Right ventricle myocardium superior (tissue), 1 donor: ENCODE measurements at regions not wholly inside any gene's neighbourhood (a gene's known extent, or its start where the extent isn't known, plus 50 kb on each side); places are given as distances from the start of the nearest gene placed in this dataset.

Experiments
- ATAC-seq: fragments of 200-7000 bp; cut with Tn5 transposase; one replicate; pipeline ENCODE4 v1.9.1; 2020; ENCODE audit warnings: mild to moderate bottlenecking; ENCODE audit not compliant: poor library complexity
- DNase-seq: peaks from one replicate; pipeline ENCODE4 v3.0.0-alpha.2; 2020
- intact Hi-C: fragments of 100-400 bp; cut with DNase I; formaldehyde crosslinking; loops from one replicate; pipeline ENCODE4 v1.11.2; 2022
- donor health status: DM: no; HTN: yes; CAD: no; lungs with severe emphysema.

DNA sequence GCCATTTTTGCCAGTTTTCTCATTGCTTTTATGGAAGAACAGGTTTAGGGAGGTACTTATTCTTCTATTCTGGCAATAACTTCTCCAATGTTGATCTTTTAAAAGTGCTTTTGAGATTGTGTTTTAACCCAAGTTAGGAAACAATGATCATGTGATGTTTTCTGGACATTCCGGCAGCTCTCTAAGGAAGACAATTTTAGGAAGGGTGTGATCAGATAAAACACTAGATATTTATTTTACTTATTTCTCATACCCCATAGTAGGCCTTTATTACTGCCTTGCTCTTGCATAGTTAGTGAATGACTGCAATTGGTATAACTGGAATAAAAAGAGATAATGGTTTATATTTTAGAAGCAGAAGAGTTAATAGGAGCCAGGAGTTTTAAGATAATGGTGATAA, 68.4 kb upstream of the SPATA13 start:
- ATAC-seq = no peak
- intact Hi-C loops = no loop called here
- DNase-seq = no peak

DNA sequence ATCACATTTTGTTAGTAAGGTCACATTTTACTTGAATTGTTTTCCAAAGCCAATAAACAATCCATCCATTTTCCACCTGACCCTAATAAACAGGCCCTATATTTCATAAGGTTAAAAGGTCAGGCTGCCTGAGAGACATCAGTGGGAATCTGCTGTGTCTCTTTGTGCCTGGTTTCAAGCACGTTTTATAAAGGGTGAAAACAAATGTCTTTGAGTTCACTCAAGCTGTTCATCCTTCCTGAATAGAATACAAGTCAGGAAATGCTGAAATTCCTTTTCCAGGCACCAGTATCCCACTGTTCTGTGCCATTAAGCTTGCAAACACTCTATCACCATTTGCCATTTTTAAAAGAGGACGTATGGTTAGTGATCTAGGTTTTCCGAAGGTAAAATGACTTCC, 67.5 kb upstream of the SPATA13 start:
- no peak for DNase-seq
- intact Hi-C loops = no loop called here
- no peak for ATAC-seq

DNA sequence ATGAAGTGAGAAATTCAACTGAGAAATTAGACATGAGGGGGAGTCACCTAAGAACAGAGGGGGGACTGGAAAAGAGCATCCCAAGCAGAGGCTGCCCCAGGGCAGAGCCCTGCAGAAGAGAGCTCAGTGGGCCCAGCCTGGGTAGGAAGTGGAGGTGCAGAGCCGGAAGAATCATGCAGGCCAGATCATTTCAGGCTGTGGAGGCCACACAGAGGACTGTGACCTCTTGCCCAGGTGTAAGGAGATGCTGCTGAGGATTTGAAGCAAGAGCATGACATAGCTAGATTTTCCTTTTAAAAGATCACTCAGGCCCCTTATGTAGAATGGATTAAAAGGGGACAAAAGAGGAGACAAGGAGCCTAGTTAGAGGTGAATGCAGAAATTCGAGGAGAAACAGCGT, 63.9 kb upstream of the SPATA13 start:
- ATAC-seq = no peak
- DNase-seq = no peak
- intact Hi-C loops = no loop called here

DNA sequence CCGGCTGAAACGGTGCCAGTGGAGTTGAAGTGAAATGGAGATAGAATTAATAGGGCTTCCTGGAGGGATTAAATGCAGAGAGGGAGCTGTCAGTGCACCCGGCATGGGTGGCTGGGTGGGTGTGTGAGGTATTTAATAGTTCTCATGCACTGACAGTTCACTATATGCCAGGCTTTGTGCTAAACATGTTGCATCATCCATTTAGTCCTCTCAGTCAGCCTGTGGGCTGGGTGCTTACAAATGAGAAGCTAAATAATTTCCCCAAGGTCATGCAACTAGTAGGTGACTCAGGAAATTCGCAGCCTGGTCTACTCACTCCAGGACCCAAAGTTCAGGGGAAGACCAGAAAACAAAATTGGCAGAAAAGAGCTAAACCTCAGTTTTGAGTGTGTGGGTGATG, 63.5 kb upstream of the SPATA13 start:
- no peak for ATAC-seq
- intact Hi-C loops = no loop called here
- no peak for DNase-seq

DNA sequence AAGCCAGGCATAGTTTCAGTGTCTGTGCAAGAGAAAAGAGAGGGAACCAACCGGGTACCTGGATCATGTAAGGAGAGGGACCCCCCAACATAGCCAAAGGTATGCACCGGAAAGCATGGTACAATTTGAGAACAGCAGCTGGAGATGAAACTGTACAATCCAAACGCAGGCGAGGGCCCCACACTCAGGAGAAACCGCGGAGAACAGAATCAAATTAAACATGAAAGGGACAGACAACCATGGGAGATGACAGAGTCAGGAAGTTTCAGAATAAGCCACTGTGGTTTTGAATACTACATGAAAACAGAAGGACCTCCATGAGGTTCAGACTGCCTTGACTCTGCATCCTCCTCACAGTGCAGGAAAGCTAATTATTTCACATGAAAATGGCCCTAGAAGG, 62.9 kb upstream of the SPATA13 start:
- ATAC-seq = no peak
- intact Hi-C loops = no loop called here
- no peak for DNase-seq

DNA sequence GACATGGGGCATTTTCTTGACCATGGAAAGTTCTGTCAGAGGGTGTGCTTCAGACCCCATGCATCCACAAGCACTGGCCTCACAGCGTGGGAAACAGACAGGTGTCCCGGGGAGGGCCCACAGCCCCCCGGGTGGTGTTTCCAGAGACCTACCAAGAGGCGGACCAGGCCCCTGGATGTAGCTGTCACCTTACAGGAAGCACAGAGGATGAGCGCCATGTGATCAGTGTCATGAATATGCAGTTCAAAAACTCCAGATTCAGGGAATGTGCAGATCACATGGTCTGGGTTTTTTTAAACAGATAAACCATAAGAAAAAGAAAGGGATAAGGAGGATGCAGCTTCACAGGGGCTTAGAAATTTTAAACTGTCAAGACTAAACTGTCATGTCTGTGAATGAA, 61.0 kb upstream of the SPATA13 start:
- ATAC-seq = no peak
- no peak for DNase-seq
- intact Hi-C loops = no loop called here

DNA sequence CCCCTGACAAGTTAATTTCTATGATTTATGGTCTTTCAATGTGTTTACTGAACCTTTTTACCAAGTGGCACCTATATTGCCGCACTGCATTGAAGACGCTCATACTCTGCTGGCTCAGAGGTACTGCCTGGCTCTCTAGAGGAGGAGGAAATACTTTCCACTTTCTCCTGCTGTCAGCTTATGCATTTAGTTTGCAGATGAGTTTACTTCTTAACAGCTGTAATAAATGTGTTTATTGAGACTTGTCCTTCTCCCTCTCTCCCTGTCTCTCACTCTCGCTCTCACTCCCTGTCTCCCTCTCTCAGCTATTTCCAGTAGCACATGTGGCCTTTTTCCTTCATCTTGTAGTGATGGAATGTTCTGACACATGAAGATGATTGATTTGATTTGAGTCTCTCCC, 60.3 kb upstream of the SPATA13 start:
- intact Hi-C loops = no loop called here
- no peak for ATAC-seq

DNA sequence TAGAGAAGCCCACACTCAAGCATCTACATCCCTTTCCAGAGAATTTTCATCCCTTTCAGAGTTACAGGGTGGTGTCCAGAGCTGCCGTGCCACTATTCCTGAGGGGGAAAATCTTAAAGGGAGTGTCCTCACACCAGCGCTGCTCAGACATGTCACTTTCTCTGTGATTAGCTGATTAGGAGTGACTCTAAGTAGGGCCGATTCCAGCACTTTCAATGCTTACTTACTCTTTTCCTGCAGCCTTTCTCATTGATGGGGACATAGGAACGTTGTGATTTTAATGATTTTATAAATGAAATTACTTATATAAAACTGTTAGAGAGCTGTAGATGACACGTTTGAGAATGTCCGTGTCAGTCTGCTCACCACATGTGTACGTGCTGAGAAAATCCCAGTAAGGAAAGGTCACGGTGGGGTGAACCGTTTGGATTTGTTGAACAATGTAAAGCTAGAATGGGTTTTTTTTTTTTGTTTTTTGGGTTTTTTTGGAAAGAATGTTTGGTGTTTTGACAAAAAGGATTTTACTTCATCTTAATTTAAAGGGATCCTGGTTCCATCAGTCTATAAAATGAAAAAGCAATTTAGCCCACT, 56.6 kb upstream of the SPATA13 start:
- DNase-seq (no peak), ATAC-seq (no peak)
- intact Hi-C loops = no loop called here

More for the DNA sequence above, 60.3 kb upstream of the SPATA13 start:
- no peak for DNase-seq

DNA sequence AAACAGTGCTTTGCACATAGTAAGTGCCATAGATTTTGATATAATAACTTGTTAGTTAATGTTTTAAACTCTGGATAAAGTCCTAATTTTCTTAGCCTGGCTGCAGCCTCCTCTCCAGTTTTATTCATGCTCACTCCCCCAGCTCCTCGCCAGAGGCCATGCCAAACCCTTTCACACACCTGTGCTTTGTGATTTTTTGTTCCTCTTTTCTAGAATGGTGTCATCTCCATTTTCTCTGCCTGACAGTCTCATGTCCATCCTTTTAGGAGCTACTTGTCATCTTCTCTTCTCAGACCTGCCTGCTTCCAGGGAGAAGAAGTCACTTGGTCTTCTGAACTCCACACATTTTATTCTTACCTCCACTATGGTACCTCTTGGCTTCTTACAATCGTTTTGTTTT, 55.8 kb upstream of the SPATA13 start:
- DNase-seq = no peak
- intact Hi-C loops = no loop called here
- ATAC-seq = no peak

DNA sequence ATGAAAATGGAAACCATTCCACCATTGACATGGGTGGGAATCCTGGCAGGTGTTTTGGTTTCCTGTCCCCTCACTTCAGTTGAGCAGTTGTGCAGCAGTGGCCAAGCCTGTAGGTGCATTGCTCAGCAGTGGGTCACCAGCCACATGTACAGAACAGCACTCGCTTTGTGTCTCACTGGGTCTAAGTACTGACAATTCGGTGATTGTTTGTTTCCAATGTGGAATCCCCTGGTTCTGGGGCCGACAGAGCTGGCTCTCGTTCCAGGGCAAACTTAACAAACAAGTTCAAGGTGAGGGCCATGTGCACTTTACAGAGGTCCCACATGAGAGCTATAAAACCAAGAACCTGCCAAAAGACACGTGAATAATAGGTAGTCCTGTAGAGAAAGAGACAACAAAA, 54.1 kb upstream of the SPATA13 start:
- DNase-seq = no peak
- intact Hi-C loops = no loop called here
- no peak for ATAC-seq

DNA sequence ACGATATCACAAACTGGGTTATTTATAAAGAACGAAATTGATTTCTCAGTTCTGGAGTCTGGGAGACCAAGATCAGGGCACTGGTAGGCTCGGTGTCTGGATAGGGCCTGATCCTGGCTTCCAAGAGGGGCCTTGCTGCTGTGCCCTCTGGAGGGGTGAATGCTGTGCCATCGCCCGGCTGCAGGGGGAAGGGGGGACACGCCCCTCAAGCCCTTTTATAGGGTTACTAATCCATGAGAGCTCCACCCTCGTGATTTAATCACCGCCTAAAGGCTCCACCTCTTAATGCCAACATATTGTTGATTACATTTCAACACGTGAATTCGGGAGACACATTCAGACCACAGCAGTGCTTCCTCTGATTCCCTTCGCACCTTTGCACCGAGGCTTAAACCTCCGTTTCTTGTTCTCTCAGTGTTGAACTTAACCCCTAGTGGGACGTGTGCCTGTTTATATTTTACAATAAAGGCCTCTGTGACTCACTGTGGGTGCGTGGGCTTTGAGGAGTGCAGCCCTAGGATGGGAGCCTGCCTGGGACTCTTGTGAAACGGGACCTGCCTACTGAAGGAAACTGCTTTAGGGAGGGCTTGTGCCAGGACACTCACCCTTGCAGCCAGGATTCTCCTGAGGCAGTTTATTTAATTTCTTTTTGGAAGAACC, 52.4 kb upstream of the SPATA13 start:
- intact Hi-C loops = no loop called here

DNA sequence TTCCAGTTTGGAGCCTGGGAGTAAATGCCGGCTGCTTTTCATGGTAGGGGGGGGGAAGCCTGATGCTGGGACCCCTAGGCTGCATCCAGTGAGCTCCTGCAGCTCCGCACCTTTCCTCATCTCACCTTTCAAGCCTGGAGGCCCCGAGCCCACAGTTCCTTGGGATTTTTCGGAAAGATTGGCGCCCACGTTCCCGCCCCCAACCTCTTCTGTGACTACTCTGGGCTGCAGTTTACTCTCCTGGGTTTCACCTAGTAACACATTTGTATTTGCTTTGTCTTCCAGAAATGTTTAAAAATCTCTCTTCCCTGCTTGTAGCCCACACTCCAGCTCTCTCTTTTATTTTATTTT, 51.9 kb upstream of the SPATA13 start:
- intact Hi-C loops = no loop called here
- ATAC-seq = no peak

More for the DNA sequence above, 52.4 kb upstream of the SPATA13 start:
- no peak for DNase-seq
- ATAC-seq = no peak

DNA sequence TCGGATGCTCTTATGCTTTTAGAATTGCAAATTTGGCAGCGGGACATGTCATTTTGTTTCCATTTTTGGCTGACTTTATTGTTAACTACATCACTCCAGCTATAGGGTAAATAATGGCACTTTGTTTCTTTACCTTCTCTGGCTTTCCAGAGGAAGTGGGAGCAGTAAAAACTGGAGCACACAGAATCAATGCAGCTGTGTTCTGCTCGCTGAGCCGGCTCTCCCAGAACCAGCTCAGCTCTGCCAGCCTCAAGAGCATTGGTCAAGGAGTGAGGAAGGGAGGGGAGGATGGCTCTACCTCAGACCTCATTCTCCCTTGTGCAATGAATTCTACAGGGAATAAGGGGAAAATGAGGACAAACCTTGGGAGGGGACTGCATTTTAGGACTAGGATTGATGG, 50.5 kb upstream of the SPATA13 start:
- intact Hi-C loops = no loop called here
- ATAC-seq (no peak), DNase-seq (no peak)

More for the DNA sequence above, 51.9 kb upstream of the SPATA13 start:
- DNase-seq = no peak
